ENCODE measurements at regions not wholly inside any gene's neighbourhood (a gene's known extent, or its start where the extent isn't known, plus 50 kb on each side); places are given as distances from the start of the nearest gene placed in this dataset.
A peak's percentile ranks its signal among the peaks of the same experiment; 100 is the strongest.

DNA sequence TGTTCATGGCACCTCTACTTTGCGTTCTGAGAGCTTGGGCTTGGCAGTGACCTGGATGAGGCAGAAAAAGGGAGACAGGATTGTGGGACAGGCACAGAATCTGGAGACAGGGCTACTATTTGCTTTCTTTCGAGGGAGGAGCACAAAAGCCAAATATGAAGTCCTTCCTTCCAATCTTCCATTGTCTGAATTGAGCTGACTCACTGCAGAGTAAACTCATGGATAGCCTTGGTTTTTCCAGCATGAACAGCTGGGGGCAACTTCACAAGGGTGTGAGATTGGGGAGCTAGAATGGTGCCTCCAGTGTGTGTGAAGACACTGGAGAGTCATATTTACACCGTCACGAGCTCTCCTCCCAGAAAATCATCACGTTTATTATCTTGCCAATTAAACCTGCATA, 55.6 kb upstream of the NRP1 start:
- Histone ChIP-seq H4K20me1 (replicated peaks in 1 of 2; ENCODE audit: control insufficient read depth in 1 of 2, insufficient read depth in 2 of 2, low read length in 2 of 2) (no peaks in the 10 kb centered on the region), H2BK120ac (replicated peaks; ENCODE audit: low read depth, low read length) (no peak overlapping the region), H3K18ac (ENCODE audit: extremely low read depth, low read length) (no peak overlapping the region), H3K4ac (replicated peaks; ENCODE audit: insufficient read length, low read depth, low read length) (no peak overlapping the region), H2BK12ac (ENCODE audit: low read depth, low read length) (no peak overlapping the region), H3K27me3 (replicated peaks in 1 of 4; ENCODE audit: control insufficient read depth in 3 of 4, extremely low read depth in 1 of 4, insufficient read depth in 3 of 4, low read length in 3 of 4) (no peaks in the 10 kb centered on the region), H3K9ac (replicated peaks in 1 of 4; ENCODE audit: extremely low read depth in 1 of 4, low read depth in 3 of 4, low read length in 3 of 4) (no peak overlapping the region), H2AK5ac (ENCODE audit: low read depth, low read length) (no peak overlapping the region), H3K79me2 (ENCODE audit: control insufficient read depth in 1 of 2, insufficient read depth in 2 of 2, low read length in 2 of 2) (no peaks in the 10 kb centered on the region), H4K91ac (replicated peaks; ENCODE audit: insufficient read length, low read length) (no peak overlapping the region), H3K56ac (replicated peaks; ENCODE audit: insufficient read length, low read depth, low read length) (no peak overlapping the region), H2BK5ac (ENCODE audit: low read depth, low read length) (no peak overlapping the region), H3K4me3 (ENCODE audit: extremely low read depth in 1 of 4, insufficient read depth in 2 of 4, low read depth in 3 of 4, low read length in 4 of 4) (no peak overlapping the region), H3K36me3 (ENCODE audit: control insufficient read depth in 2 of 4, insufficient read depth in 4 of 4, low read length in 3 of 4) (no peaks in the 10 kb centered on the region), H2AFZ (ENCODE audit: low read length) (0 out of 2 replicates have a peak overlapping the region, but pooled peaks have one; percentile 35), H4K8ac (ENCODE audit: extremely low read depth, insufficient read depth, low read length) (no peak overlapping the region), H3K4me1 (replicated peaks in 1 of 4; ENCODE audit: control insufficient read depth in 3 of 4, insufficient read depth in 4 of 4, low read length in 3 of 4) (peaks cover 0 to 3% (median 0%) of the 10 kb centered on the region in 4 experiments; a peak in 1 of 7 replicates), H3K4me2 (ENCODE audit: insufficient read depth in 1 of 2, low read depth in 2 of 2, low read length in 2 of 2) (no peak overlapping the region), H2BK15ac (ENCODE audit: low read length) (no peak overlapping the region), H3K23me2 (ENCODE audit: low read depth, low read length) (no peaks in the 10 kb centered on the region), H2BK20ac (ENCODE audit: low read length) (no peak overlapping the region), H3K9me3 (ENCODE audit: insufficient read depth in 2 of 2, low read depth in 1 of 2, low read length in 1 of 2) (no peaks in the 10 kb centered on the region), H4K5ac (ENCODE audit: insufficient read length, low read depth, low read length) (no peak overlapping the region), H3K14ac (ENCODE audit: insufficient read length) (no peak overlapping the region), H3K27ac (ENCODE audit: low read depth, low read length) (no peak overlapping the region), H3K79me1 (ENCODE audit: low read depth, low read length) (no peaks in the 10 kb centered on the region), H3K23ac (ENCODE audit: insufficient read length) (no peak overlapping the region)
- FAIRE-seq = no peak
- ChIA-PET CTCF (ENCODE audit: partially characterized antibody) (interaction anchor here (2.3 kb wide), 1 partner anchor 15 kb away, joined by 5 read pairs; no protein-coding TSS in a partner anchor), POLR2A (ENCODE audit: partially characterized antibody) (no interaction called here)
- WGBS, 2 experiments (ENCODE audit: extremely low coverage in 1 of 2, insufficient coverage in 1 of 2, insufficient read length in 1 of 2, insufficient replicate concordance in 2 of 2, low coverage in 1 of 2, low lambda C conversion rate in 2 of 2, missing lambda C conversion rate in 1 of 2) = 96% methylated on average over 5 of the region's 5 CpGs; no CpG with 5 or more reads in 1 of the 2 experiments
- TF ChIP-seq CHD2 (IDR thresholded peaks at IDR 0.05; ENCODE audit: low read length) (no peak), MAFK (IDR thresholded peaks at IDR 0.05; ENCODE audit: low read depth, low read length) (no peak), SIX5 (IDR thresholded peaks at IDR 0.05; ENCODE audit: low read depth, low read length) (no peak), BRCA1 (IDR thresholded peaks at IDR 0.05; ENCODE audit: low read depth, low read length) (no peak), SP4 (IDR thresholded peaks at IDR 0.05; ENCODE audit: low read length) (no peak)
- no peak for DNase-seq (ENCODE audit: low read depth in 1 of 2, low spot score in 2 of 2)

Data from H1 (cell line).